NCI-H2196 treated with DMSO at 0.1 percent for 48 hours (cell line): ENCODE measurements at regions not wholly inside any gene's neighbourhood (a gene's known extent, or its start where the extent isn't known, plus 50 kb on each side); places are given as distances from the start of the nearest gene placed in this dataset.
"Not testable (repeated sequence)": the region's sequence is repeated elsewhere in the genome, so short reads cannot be mapped to it uniquely, and the experiment has no call there.

Experiments
- DNase-seq: peaks from one replicate; lab custom pipeline; 2025; ENCODE audit not compliant: unreplicated experiment; lab: John Stamatoyannopoulos, UW

DNA sequence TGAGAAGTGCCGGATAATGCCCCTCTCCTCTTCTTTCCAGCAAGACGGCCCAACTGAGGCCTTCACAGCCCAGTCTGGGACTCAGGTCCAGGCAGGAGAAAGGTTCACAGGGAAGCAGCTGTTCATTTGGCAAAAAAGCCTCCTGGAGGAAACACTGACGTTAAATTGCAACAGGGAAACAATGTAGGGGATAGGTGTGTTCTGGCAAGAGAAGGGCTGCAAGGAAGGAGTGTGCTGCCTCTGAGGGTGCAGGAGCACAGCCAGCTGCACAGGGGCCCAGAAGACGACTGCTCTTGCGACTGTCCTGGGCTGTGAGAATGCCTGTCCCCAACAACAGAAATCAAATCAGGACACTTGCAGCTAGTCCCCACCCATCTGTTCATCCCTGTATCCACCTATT is 70.6 kb upstream of the PMEPA1 start:
- no peak for DNase-seq

DNA sequence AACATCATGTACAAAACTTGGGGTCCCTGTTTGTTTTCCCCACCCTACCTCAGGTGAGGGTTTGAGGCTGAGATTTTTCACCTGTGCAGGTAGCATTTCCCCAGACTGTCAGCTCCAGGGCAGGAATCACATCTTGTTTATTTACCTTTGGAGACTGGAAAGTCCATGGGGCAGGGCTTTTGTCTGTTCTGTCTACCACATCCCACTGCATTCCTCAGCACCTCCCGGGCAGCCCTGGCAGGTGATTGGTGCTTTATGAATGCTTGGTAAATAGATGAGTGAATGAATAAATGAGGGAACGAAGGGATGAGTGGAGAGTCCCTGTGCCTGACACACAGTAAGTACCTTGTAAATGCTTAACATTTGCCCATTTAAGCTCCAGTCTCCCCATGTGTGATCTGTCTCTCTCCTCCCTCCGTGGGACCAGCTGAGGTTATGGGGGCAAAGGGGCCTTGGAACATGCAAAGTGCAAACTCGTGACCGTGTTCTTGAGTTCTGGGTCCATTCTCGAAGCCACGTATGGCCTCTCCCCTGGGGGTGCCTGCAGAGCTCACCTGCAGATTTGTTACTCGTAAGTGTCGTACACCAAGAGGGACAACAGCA is 69.7 kb upstream of the PMEPA1 start:
- DNase-seq = no peak

DNA sequence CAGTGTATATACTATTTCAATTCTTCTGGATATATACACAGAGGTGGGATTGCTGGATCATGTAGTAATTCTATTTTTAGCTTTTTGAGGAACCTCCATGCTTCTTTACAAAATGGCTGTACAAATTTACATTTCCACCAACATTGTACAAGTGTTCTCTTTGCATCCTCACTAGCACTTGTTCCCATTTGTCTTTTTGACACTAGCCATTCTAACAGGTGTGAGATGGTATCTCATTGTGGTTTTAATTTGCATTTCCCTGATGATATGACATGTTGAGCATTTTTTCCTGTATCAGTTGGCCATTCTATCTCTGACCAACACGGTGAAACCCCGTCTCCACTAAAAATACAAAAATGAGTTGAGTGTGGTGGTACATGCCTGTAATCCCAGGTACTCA is 68.1 kb upstream of the PMEPA1 start:
- no peak for DNase-seq

DNA sequence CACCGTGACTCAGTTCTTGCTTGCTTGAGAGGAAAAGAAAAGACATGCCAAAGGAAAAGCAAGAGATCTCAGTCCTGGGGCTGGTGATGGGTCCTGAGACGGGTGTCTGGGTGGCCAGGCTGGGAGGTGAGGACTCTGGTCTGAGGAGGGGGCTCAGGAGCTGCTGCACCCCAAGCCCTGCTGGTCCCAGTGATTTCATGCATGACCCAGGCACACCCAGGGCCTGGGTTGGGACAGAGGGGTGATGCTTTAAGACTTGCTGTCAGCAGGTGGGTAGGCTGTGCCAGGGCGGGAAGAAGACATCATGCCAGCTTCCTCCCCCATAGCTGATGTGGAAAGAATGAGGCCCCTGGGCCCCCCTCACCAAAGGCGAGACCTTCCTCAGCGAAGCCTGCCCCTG is 65.1 kb upstream of the PMEPA1 start:
- DNase-seq = no peak

DNA sequence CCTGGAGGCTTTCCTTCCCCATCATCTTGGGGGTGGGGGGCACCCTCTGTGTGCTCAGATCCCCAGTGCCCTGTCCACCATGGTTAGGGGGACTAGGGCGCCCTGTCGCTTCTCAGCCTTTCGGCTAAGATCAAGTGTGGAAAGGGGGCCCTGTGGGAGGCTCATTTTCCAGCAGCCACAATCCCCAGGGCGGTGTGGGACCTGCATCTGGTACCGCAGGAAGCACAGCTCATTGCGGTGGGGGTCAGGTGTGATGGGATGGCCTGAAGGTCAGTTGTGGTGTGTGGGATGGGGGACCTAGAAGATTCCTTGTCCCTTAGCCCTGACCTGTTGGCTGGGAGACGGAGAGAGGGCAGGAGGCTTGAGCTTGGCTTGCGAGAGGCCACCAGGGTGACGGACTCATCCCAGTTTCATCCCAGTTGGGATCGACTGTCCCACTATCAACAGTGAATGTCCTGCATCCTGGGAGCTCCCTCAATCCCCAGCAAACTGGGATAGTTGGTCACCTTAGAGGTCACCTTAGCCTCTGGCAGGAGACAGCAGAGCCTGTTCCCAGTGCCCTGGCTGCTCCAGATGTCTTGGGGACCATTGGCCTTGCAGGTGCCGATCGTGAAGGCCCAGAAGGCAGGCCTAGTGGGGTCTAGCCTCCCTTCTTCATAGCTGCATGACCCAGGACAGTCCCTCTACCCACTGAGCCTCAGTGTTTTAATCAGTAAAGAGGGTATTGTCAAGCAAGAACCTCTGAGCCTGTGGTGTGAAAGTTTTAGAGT is 64.5 kb upstream of the PMEPA1 start:
- no peak for DNase-seq

- DNase-seq = no peak
Observed at GRCh38 chr20:57773059-57773815, 63.4 kb upstream of the PMEPA1 start.

- DNase-seq = no peak
Observed at GRCh38 chr20:57772349-57772964, 62.6 kb upstream of the PMEPA1 start.

GRCh38 chr20:57770852-57771720 is 61.3 kb upstream of the PMEPA1 start:
- DNase-seq = no peak

GRCh38 chr20:57770401-57770800 is 60.6 kb upstream of the PMEPA1 start:
- DNase-seq = not testable (repeated sequence)

DNA sequence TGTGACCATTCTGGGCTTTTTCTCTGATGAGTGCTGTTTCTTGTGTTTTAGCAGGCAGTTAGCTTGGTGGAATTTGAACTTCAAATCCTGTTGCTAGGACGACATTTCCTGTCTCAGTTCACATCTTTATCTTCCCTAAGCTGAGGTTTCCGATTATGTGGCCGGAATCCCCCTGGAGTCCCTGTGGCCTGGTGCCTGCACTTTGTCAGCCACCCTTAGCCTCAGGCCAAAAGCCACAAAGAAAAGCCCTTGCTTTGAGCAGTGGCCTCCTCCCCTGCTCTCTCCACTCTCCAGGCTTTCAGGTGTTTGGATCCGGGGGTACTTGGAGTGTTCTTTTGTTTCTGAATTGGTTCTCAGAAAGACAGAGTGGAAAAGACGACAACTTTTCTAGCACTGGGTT is 59.9 kb upstream of the PMEPA1 start:
- DNase-seq = no peak

GRCh38 chr20:57768519-57768918 is 58.7 kb upstream of the PMEPA1 start:
- DNase-seq = no peak

- no peak for DNase-seq
Observed at GRCh38 chr20:57767441-57767840, 57.6 kb upstream of the PMEPA1 start.

DNA sequence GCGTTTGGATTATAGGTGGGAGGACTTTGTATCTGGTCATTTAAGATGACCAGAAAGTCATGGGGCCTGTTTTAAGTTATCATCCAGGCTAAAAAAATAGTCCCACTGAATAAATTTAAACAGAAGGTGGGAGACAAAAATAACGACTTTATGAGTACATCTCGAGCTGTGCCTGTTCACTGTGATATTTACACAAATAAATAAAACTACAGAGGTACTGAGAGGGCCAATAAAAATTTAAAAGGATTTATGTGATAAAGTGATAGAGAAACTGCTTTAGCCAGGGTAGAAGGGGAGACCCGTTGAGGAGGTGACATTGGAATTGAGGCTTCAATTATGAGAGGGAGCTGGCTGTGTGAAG is 53.4 kb upstream of the PMEPA1 start:
- DNase-seq = no peak

- DNase-seq = no peak
Observed at GRCh38 chr20:57762531-57763234, 52.9 kb upstream of the PMEPA1 start.

DNA sequence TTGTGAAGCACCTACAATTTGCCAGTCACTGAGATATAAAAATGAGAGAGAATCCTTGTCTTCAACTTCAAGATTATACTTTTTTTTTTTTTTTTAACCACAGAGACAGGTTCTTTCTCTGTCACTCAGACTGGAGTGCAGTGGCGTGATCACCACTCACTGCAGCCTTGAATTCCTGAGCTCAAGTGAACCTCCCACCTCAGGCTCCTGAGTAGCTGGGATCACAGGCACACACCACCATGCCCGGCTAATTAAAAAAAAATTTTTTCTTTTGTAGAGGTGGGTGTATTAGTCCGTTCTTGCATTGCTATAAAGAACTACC is 51.6 kb upstream of the PMEPA1 start:
- DNase-seq = no peak

GRCh38 chr20:57760698-57761412 is 51.0 kb upstream of the PMEPA1 start:
- DNase-seq = no peak

GRCh38 chr20:57759724-57760123 is 49.9 kb upstream of the PMEPA1 start:
- DNase-seq = no peak
